Fibroblast of peridontal ligament (primary cell): ENCODE measurements at regions not wholly inside any gene's neighbourhood (a gene's known extent, or its start where the extent isn't known, plus 50 kb on each side); places are given as distances from the start of the nearest gene placed in this dataset.
A peak's percentile ranks its signal among the peaks of the same experiment; 100 is the strongest.

Source experiments
- DNase-seq: peaks from one replicate; pipeline ENCODE4 v3.0.0-alpha.2; 2010; ENCODE audit errors: extremely low read depth

GRCh38 chr18:42137693-42138375, 182.8 kb downstream of the PIK3C3 start:
- DNase-seq, result no peak

DNA sequence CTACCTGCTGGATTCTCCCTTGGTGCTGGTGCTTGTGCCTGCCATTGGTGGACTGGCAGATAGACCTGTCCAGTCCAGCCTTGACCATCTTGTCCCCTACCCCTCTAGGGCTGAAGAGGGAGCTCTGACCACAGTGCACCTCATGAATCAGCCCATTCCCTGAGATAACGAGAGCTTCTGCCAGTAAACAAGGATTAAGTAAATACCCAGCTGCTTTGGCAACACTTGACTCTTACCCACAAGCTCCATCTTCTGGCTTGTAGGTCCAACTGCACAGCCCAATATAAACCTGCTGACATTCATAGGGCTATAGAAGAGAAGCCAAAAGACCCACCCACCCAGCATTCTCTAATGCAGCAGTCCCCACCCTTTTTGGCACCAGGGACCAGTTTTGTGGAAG, 186.4 kb downstream of the PIK3C3 start:
- no peak for DNase-seq

DNA sequence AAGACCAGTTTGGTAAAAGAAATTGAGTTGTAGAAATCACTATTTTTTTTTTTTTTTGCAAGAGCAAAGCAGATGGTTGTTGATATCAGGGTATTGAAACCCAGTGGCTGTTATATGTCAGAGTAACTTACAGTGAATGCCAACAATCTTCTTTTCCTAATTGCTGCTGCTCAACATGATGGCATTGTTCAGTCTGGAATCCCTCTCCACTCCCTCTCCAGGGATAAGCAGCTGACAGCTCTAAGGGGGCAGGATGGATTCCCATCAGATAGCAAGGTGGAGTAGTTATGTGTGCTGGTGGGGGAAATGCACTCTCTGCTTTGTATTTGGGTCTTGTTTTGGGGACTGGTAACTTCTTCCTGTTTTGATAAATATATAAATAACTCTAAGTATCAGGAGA, 200.0 kb downstream of the PIK3C3 start:
- DNase-seq, result no peak

- no peak for DNase-seq
Observed at GRCh38 chr18:42156281-42156680, 201.2 kb downstream of the PIK3C3 start.

- no peak for DNase-seq
Observed at GRCh38 chr18:42157420-42157819, 202.4 kb downstream of the PIK3C3 start.

DNA sequence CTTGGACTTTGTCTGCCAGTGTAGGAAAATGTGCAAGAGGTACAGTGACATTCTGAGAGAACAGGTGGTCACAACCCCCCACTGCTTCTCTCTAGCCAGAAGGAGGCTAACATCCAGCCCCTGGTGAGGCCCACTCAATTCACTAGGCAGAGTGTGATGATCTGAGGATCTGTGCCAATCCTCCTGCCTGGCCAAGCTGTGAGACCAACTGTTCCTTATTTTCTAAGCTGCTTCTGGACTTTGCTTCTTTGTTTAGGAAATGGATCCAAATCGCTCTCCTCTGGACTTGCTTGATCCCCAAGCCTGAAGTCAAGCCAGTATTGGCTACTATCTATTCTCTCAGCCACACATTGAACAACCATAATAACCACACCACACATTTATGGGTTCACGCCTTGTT, 202.8 kb downstream of the PIK3C3 start:
- no peak for DNase-seq

DNA sequence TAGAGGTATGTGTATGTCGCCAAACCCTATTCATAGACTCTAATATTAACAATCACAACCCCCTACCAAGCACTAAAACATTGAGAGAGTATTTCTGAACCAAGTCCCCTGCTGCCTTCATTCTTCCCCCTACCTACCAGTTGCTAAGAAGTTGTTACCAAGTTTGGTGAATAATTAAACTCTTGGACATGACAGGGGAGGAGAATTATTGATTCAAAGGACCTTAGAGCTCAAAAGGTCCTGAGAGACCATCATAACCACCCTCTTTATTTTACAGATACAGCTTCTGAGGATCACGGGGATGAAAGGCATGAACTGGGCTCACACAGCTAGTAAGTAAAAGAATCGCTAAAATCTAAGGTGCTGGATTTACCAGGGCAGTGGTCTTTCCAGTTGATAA, 204.1 kb downstream of the PIK3C3 start:
- no peak for DNase-seq

GRCh38 chr18:42163321-42163720, 208.3 kb downstream of the PIK3C3 start:
- DNase-seq, result no peak

GRCh38 chr18:42164556-42164955, 209.5 kb downstream of the PIK3C3 start:
- no peak for DNase-seq

GRCh38 chr18:42165922-42166513, 211.0 kb downstream of the PIK3C3 start:
- DNase-seq, result no peak

DNA sequence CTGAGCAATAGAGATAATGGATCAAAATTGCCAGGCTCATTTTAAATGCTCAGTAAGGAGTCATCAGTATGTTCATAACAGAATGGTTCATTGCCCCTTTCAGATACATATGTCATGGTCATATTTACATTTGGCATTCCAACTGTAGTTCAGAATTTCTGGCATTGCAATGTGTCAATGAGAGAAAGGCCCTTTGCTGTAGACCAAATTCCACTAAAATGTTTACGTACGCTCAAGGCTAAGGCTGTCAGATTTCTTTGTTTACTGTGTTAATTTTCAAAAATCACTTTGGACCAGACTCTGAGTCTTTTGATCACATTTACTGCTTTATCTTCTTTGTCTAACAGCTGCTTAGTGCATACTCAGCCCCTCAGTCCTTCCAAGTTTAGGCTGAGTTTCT, 213.5 kb downstream of the PIK3C3 start:
- DNase-seq, result no peak

DNA sequence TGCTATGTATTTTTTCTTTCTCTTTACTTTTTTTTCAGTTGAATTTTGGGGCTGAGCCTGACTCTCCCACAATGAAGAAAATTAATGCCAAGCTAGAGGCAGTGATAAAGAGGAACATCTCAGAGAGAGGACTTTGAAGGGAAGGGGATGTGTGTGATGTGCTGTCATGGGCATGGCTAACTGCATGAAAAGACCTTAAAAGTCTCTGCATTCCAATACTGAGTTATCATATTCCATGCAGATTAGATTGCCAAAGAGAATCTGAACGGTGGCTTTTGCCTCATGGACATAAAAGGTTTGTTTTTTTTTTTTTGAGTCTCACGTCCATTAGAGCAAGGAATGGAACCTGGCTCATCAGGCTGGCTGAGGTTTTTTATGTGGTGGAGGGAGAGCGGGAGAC, 213.9 kb downstream of the PIK3C3 start:
- no peak for DNase-seq

DNA sequence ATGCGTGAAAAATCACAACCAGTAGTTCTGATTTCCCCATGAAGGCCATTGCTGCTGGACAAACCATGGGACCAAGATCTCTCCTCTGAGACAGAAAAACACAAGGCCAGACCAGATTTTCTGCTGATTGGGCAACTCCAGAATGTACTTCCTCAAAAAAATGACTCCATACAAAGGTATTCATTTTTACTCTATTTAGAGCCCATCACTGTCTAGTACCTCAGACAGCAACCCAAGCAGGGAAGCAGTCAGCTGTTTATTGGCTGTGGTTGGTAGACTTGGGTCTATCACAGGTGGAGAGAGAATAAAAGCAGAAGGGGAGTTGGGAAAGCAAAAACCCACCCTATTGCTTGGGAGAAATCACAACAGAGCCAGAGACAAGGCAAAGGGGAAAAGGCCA, 219.9 kb downstream of the PIK3C3 start:
- DNase-seq, result no peak

DNA sequence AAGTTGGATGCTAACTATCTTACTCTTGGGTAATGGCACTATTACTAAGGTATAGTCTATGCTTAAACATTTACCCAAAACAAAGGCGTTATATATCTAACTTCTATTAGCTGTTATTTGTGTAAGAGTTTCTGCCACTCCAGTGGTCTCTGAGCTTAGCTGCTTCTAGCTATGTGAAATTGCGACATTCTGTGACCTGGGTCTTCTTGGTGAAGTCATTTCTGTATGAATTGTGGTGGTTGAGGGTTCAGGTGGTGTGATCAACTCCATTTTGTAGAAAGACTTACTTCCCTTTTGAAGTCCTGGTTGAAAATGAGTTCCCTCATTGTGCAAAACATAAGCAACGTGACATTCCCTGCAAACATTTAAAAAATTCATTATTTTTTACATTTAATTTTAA, 221.6 kb downstream of the PIK3C3 start:
- DNase-seq, result no peak

- no peak for DNase-seq
Observed at GRCh38 chr18:42177390-42177789, 222.4 kb downstream of the PIK3C3 start.

GRCh38 chr18:42178376-42179080, 223.5 kb downstream of the PIK3C3 start:
- DNase-seq, result no peak

- no peak for DNase-seq
Observed at GRCh38 chr18:42179542-42180121, 224.6 kb downstream of the PIK3C3 start.

GRCh38 chr18:42181474-42181873, 226.4 kb downstream of the PIK3C3 start:
- no peak for DNase-seq

DNA sequence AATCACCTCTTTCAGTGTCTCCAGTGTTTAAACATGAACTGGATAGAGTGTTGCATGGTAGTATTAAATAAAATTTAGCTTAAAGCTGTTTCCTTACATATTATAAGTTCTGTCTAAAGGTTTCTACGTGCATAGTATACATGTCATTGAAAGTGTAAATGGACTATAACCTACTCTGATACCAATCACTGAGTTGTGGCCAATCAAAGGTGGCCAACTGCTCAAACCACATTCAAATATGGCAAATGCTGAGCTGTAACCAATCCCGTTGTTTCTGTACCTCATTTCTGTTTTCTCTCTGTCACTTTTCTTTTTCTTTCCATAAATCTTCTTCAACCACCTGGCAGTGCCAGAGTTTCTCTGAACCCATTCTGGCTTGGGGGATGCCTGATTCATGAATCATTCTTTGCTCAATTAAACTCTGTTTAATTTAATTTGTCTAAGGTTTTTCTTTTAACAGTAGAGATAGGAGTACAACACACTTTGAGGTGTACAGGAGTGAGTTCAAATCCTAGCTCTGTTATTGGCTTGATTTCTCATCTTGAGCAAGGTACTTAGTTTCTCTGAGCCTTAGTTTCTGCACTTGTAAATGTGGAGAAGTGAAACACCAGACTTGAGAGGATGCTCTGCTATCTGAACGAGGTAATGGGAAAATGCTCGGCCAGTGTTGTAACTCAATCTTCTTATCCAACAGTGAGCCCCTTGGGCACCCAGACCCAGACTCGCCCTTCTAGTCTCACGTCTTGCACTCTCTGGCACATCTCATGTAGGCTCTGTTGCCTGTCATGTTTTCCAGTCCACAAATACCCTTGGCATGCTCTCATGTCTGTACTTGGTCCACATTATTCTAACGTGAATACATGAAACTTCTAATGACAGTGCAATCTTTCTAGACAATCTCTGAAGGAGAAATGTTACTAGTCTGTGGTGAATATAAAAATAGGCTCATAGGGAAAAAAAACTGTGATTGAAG, 228.0 kb downstream of the PIK3C3 start:
- peak; percentile 13 for DNase-seq

GRCh38 chr18:42183746-42184145, 228.7 kb downstream of the PIK3C3 start:
- DNase-seq, result peak; percentile 63

DNA sequence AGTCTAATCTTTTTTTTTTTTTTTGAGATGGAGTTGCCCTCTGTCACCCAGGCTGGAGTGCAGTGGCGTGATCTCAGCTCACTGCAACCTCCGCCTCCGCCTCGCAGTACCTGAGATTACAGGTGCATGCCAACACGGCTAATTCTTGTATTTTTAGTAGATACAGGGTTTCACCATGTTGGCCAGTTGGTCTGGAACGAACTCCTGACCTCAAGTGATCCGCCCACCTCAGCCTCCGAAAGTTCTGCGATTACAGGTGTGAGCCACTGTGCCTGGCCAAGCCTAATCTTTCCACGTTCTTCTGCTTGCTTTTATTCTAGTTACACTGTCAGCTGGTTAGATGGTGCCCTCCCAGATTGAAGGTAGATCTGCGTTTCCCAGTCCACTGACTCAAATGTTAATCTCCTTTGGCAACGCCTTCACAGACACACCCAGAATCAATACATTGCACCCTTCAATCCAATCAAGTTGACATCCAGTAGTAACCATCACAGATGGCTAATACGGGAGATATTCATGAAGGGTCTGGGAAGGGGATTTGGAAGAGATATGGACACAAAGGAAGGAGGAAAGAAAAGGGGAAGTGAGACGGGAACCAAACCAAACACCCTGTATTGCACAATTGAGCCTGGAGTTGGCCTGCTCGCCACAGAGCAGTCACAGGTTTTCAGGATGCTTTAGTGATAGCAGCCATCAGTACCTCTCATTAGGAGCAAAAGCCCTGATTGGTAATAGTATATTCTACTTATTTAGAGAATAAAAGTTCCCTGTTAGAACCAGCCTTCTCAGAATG, 229.8 kb downstream of the PIK3C3 start:
- DNase-seq, result no peak
